ENCODE measurements at regions not wholly inside any gene's neighbourhood (a gene's known extent, or its start where the extent isn't known, plus 50 kb on each side); places are given as distances from the start of the nearest gene placed in this dataset.

- TF ChIP-seq CTCF (IDR thresholded peaks at IDR 0.05; ENCODE audit: low read length) (no peak), EZH2 (optimal IDR thresholded peaks at IDR 0.05; ENCODE audit: low read depth, low read length) (no peak), EZH2phosphoT487 (IDR thresholded peaks at IDR 0.05; ENCODE audit: low read length) (no peak)
Observed at GRCh38 chr5:6185574-6185973, 192.8 kb downstream of the MED10 start.

Data from MM.1S (cell line).